GM12873 (cell line): ENCODE measurements at regions not wholly inside any gene's neighbourhood (a gene's known extent, or its start where the extent isn't known, plus 50 kb on each side); places are given as distances from the start of the nearest gene placed in this dataset.

Experiments
- TF ChIP-seq, protein P1 (sequence below): IDR thresholded peaks from 2 replicates; pipeline ENCODE4 v1.5.1; 2012; ENCODE audit warnings: low read depth, mild to moderate bottlenecking, moderate library complexity, low read length, control low read depth; ENCODE audit not compliant: insufficient read depth; ENCODE audit errors: missing control alignments

DNA sequence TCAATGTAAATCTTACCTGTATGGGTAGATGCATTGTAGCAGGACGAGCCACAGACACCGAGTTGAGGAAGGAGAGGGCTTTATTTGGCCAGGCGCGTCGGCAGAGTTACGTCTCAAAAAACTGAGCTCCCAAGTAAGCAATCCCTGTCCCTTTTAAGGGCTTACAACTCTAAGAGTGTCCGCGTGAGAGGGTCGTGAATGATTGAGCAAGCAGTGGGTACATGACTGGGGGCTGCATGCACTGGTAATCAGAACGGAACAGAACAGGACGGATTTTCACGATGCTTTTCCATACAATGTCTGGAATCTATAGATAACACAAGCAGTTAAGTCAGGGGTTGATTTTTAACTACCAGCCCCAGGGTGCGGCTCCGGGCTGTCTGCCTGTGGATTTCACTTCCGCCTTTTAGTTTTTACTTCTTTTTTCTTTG, 524.9 kb upstream of the HTR2C start:
- TF ChIP-seq, protein P1, sequence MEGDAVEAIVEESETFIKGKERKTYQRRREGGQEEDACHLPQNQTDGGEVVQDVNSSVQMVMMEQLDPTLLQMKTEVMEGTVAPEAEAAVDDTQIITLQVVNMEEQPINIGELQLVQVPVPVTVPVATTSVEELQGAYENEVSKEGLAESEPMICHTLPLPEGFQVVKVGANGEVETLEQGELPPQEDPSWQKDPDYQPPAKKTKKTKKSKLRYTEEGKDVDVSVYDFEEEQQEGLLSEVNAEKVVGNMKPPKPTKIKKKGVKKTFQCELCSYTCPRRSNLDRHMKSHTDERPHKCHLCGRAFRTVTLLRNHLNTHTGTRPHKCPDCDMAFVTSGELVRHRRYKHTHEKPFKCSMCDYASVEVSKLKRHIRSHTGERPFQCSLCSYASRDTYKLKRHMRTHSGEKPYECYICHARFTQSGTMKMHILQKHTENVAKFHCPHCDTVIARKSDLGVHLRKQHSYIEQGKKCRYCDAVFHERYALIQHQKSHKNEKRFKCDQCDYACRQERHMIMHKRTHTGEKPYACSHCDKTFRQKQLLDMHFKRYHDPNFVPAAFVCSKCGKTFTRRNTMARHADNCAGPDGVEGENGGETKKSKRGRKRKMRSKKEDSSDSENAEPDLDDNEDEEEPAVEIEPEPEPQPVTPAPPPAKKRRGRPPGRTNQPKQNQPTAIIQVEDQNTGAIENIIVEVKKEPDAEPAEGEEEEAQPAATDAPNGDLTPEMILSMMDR, result no peak

DNA sequence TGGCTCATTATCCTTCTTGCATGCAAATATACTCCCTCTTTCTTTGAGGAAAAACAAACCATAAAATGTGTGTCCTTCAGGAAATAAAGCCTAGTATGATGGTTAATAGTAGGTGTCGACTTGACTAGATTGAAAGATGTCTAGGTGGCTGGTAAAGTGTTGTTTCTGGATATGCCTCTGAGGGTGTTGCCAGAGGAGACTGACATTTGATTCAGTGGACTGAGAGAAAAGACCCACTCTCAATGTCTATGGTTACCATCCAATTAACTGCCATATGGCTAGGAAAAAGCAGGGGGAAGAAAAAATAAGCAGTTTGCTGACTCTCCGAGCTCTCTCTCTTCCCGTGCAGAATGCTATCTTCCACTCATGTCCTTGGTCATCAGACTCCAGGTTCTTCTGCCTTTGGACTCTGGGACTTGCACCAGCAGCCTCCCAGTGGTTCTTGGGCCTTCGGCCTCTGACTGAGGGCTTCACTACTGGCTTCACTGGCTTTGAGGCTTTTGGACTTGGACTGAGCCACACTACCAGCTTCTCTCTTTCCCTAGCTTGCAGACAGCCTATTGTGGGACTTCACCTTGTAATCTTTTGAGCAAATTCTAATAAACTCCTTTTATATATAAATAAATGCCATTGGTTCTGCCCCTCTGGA, 532.1 kb upstream of the HTR2C start:
- TF ChIP-seq, protein P1, result no peak

DNA sequence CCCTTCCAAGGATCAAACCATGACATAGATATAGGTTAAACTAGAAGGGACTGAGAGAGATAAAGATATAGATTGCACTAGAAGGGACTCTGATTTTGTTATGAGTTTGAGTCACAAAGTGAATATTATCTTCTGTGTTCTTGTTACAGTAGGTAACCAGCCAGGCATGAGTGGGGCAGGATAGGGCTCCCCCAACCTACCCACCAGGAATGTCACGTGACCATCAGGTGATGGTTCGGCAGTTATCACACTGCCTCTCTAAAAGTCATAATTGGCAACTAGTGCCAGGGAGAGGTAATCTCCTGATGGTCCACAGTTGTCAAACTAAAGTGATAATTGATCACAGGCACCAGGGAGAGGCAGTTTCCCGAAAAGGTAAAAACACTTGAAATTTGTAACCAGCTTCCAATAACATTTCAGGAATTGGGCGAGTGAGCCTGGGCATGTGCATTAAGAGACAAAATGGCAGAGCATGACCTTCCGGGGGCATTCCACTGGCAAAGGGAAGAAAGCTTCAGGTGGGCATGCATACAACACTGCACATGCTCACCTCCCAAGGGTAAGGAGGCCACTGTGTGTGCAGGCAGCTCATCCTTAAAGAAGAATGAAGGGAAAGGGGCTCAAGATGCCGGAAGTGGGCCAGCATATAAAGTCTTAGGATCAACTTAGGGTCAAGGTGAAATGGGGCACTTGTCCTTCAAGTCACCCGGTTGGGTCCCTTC, 533.6 kb upstream of the HTR2C start:
- TF ChIP-seq, protein P1, result no peak

DNA sequence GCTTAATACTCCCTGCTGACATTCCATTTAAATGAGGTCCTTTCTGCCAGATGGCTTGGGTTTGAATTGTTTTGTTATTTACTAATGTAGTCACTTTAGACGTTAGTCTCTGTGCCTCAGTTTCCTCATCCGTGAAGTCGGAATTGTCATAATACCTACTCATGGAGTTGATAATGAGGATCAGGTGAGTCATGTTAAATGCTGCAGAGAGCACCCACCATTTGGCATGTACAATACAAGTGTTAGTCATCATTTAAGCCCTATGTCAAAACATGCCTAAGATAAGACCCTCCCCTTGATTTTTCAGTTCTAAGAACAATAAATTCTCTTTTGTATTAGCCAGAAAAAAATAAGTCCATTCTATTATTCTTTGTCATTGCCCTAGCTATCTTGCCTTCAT, 534.8 kb upstream of the HTR2C start:
- TF ChIP-seq, protein P1, result no peak

DNA sequence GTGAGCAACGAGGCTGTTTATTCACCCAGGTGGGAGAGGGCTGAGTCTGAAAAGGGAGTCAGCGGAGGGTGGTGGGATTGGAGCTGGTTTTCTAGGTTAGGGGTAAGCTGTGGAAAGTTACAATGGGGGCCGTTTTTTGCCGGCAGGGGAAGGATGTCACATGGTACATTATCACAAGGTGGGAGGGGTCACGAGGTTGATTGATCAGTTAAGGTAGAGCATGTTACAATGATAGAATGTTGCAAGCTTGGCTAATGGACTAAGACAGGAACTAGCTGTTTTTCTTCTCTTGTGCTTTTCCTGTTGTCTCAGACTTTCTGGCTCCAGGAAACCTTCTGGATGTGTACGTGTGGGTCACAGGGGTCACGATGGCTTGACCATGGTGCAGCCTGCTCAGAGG, 536.3 kb upstream of the HTR2C start:
- TF ChIP-seq, protein P1, result no peak

DNA sequence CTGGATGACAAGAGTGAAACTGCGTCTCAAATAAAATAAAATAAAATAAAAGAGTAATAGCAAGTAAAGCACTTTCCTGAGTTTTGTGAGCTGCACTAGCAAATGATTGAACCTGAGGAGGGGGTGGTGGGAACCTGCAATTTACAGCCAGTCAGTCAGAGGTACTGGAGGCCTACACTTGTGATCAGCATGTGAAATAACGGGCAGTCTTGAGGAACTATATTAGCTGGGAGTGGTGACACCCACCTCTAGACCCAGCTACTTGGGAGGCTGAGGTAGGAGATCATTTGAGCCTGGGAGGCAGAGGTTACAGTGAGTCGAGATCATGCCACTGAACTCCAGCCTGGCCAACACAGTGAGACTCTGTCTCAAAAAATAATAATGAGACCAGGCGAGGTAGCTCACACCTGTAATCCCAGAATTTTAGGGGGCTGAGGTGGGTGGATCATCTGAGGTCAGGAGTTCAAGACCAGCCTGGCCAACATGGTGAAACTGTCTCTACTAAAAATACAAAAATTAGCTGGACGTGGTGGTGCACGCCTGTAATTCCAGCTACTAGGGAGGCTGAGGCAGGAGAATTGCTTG, 537.1 kb upstream of the HTR2C start:
- TF ChIP-seq, protein P1, result no peak

DNA sequence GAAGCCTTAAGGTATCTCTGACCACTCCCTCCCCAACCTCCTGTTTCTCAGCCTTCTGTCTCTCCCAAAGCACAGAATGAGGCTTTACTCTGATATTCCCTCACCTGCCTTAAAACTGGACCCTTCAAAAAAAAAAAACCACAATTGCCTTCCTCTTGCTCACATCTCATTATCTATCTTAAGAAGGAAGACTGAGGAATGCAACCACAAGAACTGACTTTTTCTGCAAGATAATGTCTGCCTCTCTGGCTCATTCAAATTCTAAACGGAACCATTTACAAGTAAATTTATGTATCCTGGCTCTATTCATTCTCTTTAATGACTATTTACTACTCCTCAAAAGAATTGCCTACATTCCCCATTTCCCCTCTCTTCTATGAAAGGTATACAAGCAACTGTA, 545.5 kb upstream of the HTR2C start:
- TF ChIP-seq, protein P1, result no peak
